MM.1S (cell line): ENCODE measurements at regions not wholly inside any gene's neighbourhood (a gene's known extent, or its start where the extent isn't known, plus 50 kb on each side); places are given as distances from the start of the nearest gene placed in this dataset.

ENCODE experiments used
- DNase-seq: peaks from one replicate; pipeline ENCODE4 v3.0.0-alpha.2; 2015
- H2AFZ ChIP-seq: fragments of 300-600 bp; sonication (generic); 2 replicates; pipeline ENCODE4 v1.6.0; 2016; ENCODE audit warnings: antibody characterized with exemption, low read length
- H3F3A ChIP-seq: fragments of 300-600 bp; sonication (generic); 2 replicates; pipeline ENCODE4 v1.6.1; 2016; ENCODE audit warnings: mild to moderate bottlenecking, antibody characterized with exemption, low read length, moderate library complexity, mixed read lengths; ENCODE audit not compliant: insufficient read depth
- H3K27ac ChIP-seq: fragments of 300-600 bp; sonication (generic); 2 replicates; pipeline ENCODE4 v1.5.1; 2016; ENCODE audit warnings: mild to moderate bottlenecking, low read length
- H3K27me3 ChIP-seq: fragments of 300-600 bp; sonication (generic); replicated peaks from 2 replicates; pipeline ENCODE4 v1.6.0; 2016; ENCODE audit warnings: low read length; ENCODE audit not compliant: insufficient read depth
- H3K36me3 ChIP-seq: fragments of 300-600 bp; sonication (generic); replicated peaks from 2 replicates; pipeline ENCODE4 v1.6.1; 2016; ENCODE audit warnings: mild to moderate bottlenecking, low read length, mixed read lengths; ENCODE audit not compliant: insufficient read depth
- H3K4me1 ChIP-seq: fragments of 300-600 bp; sonication (generic); 2 replicates; pipeline ENCODE4 v1.6.1; 2016; ENCODE audit warnings: low read length, mixed read lengths
- H3K4me2 ChIP-seq: fragments of 300-600 bp; sonication (generic); 2 replicates; pipeline ENCODE4 v1.6.0; 2016; ENCODE audit warnings: low read depth, low read length
- H3K4me3 ChIP-seq: fragments of 300-600 bp; sonication (generic); 2 replicates; pipeline ENCODE4 v1.5.1; 2016; ENCODE audit warnings: low read length, mixed read lengths
- H3K79me2 ChIP-seq: fragments of 300-600 bp; sonication (generic); 2 replicates; pipeline ENCODE4 v1.6.1; 2016; ENCODE audit warnings: mixed run types, low read length, mixed read lengths
- H3K9ac ChIP-seq: fragments of 300-600 bp; sonication (generic); 2 replicates; pipeline ENCODE4 v1.6.1; 2016; ENCODE audit warnings: low read length, mixed read lengths
- H3K9me2 ChIP-seq: fragments of 300-600 bp; sonication (generic); replicated peaks from 2 replicates; pipeline ENCODE4 v1.6.1; 2016; ENCODE audit warnings: mild to moderate bottlenecking, low read length, mixed read lengths; ENCODE audit not compliant: insufficient read depth
- H3K9me3 ChIP-seq: fragments of 300-600 bp; sonication (generic); replicated peaks from 2 replicates; pipeline ENCODE4 v1.6.1; 2016; ENCODE audit warnings: mild to moderate bottlenecking, low read length, mixed read lengths; ENCODE audit not compliant: insufficient read depth
- H4K20me1 ChIP-seq: fragments of 300-600 bp; sonication (generic); 2 replicates; pipeline ENCODE4 v1.6.1; 2016; ENCODE audit warnings: mild to moderate bottlenecking, low read length, moderate library complexity, mixed read lengths; ENCODE audit not compliant: insufficient read depth
- EZH2 ChIP-seq: fragments of 300-600 bp; sonication (generic); optimal IDR thresholded peaks from 2 replicates; pipeline ENCODE3; 2017; ENCODE audit warnings: low read depth, mild to moderate bottlenecking, antibody characterized with exemption, low read length, mixed read lengths
- EZH2phosphoT487 ChIP-seq: fragments of 300-600 bp; sonication (generic); IDR thresholded peaks from 2 replicates; pipeline ENCODE4 v1.6.1; 2018; ENCODE audit warnings: antibody characterized with exemption, low read length
- TF ChIP-seq, protein P1 (sequence below): fragments of 300-600 bp; sonication (generic); IDR thresholded peaks from 2 replicates; pipeline ENCODE4 v1.5.1; 2016; ENCODE audit warnings: antibody characterized with exemption, low read length, mixed read lengths

DNA sequence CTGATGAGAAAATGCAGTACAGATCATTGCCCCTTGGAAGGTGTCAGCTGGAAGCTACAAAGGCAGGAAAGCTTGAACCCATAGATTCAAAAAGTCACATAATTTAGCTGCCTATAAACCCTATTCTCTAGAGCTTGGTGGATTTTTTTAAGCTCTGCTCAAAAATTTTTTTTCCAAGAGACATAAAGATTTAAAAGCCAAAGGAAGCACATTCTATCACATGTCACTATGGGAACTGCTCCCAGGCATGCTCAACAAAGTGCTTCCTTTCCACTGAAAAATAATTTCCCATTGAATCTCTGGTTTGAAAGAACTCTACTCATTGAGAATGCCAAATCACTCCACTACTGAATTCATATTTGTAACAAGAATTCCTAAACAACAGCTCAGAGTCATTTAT lies 419.8 kb downstream of the CETN3 start:
- Histone ChIP-seq H3K27me3 (no peaks in the 10 kb centered on the region), H3K27ac (no peak overlapping the region), H3K9me3 (no peaks in the 10 kb centered on the region), H3K4me3 (no peak overlapping the region), H3K9me2 (no peaks in the 10 kb centered on the region), H2AFZ (no peak overlapping the region), H3K79me2 (no peaks in the 10 kb centered on the region), H3K4me2 (no peak overlapping the region), H3K9ac (no peak overlapping the region), H3F3A (no peaks in the 10 kb centered on the region), H3K36me3 (no peaks in the 10 kb centered on the region), H4K20me1 (no peaks in the 10 kb centered on the region), H3K4me1 (no peaks in the 10 kb centered on the region)
- no peak for DNase-seq
- TF ChIP-seq EZH2phosphoT487 (no peak), EZH2 (no peak)
- TF ChIP-seq, protein P1, sequence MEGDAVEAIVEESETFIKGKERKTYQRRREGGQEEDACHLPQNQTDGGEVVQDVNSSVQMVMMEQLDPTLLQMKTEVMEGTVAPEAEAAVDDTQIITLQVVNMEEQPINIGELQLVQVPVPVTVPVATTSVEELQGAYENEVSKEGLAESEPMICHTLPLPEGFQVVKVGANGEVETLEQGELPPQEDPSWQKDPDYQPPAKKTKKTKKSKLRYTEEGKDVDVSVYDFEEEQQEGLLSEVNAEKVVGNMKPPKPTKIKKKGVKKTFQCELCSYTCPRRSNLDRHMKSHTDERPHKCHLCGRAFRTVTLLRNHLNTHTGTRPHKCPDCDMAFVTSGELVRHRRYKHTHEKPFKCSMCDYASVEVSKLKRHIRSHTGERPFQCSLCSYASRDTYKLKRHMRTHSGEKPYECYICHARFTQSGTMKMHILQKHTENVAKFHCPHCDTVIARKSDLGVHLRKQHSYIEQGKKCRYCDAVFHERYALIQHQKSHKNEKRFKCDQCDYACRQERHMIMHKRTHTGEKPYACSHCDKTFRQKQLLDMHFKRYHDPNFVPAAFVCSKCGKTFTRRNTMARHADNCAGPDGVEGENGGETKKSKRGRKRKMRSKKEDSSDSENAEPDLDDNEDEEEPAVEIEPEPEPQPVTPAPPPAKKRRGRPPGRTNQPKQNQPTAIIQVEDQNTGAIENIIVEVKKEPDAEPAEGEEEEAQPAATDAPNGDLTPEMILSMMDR, result no peak

DNA sequence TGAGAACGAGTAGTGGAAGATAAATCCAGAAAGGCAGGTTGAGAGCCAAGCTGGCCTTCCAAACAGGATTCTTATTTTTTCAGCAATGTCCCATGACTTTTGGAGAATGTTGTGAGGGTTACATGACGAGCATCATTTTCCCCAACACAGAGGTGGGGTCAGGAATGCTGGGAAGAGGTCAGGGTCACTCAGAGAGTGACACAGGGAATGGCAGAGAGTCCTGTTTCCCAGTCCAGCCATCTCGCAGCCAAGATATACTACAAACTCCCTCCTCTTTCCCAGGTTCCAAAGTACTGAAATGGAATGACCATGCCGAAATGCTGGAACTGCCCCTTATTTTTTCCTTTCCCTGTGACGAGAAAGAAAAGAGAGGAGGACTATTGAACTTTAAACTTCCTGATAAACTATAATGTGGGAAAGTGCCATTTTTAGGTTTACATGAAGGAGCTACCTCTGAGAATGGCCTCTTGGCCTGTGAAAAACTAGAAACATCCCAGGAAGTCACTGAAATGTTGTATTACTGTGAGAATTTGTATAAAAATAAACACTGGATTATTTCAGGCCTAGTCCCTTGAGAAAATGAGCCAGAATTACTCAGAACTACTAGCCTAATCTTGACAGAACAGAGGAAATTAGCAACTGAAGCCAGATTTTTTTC lies 420.4 kb downstream of the CETN3 start:
- H2AFZ ChIP-seq, result no peak overlapping the region
- H4K20me1 ChIP-seq, result no peaks in the 10 kb centered on the region
- H3K27ac ChIP-seq, result no peak overlapping the region
- H3K9ac ChIP-seq, result no peak overlapping the region
- H3K27me3 ChIP-seq, result no peaks in the 10 kb centered on the region
- H3F3A ChIP-seq, result no peaks in the 10 kb centered on the region
- no peaks in the 10 kb centered on the region for H3K9me2 ChIP-seq
- TF ChIP-seq EZH2phosphoT487, result no peak
- TF ChIP-seq, protein P1, result no peak
- TF ChIP-seq EZH2, result no peak
- DNase-seq, result no peak
- no peaks in the 10 kb centered on the region for H3K79me2 ChIP-seq
- H3K4me1 ChIP-seq, result no peaks in the 10 kb centered on the region
- no peak overlapping the region for H3K4me2 ChIP-seq
- H3K4me3 ChIP-seq, result no peak overlapping the region
- H3K36me3 ChIP-seq, result no peaks in the 10 kb centered on the region
- no peaks in the 10 kb centered on the region for H3K9me3 ChIP-seq

DNA sequence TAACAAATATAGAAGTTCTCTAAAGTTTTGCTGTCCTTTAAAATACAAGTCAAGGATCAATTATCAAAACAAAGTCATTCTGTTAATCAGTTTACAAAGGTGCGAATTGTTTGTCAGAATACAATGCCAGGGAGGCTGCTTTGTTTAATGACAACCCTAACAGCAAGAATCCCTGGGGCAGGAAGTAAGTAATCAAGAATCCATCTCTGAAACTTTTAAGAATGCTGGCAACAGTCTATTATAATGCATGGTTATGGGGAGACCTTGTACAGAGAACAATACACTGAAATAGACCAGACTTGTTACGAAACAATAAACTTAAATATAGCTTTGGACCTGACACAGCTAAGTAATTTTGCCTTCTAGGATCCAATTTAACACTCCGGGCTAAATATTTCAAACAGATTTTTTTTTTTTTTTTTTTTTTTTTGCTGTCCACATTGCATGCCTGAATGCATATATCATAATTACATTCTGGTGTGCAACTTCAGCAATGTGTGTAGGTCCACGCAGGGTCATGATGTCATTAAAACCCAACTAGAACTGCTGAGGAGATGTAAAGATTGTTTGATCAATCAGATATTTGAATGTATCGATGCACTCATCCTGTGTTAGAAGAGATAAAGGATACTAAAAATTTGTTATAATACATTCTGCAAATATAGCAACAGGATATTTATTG lies 421.3 kb downstream of the CETN3 start:
- Histone ChIP-seq H3K36me3 (no peaks in the 10 kb centered on the region), H3K27ac (no peak overlapping the region), H3K4me1 (no peaks in the 10 kb centered on the region), H3K4me3 (no peak overlapping the region), H3K9me2 (no peaks in the 10 kb centered on the region), H3K9me3 (no peaks in the 10 kb centered on the region), H3K9ac (no peak overlapping the region), H3K4me2 (no peak overlapping the region), H2AFZ (no peak overlapping the region), H3F3A (no peaks in the 10 kb centered on the region), H3K27me3 (no peaks in the 10 kb centered on the region), H4K20me1 (no peaks in the 10 kb centered on the region), H3K79me2 (no peaks in the 10 kb centered on the region)
- TF ChIP-seq EZH2phosphoT487, result no peak
- no peak for TF ChIP-seq EZH2
- TF ChIP-seq, protein P1, result no peak
- DNase-seq, result no peak
